HUES6 (cell line): ENCODE measurements at regions not wholly inside any gene's neighbourhood (a gene's known extent, or its start where the extent isn't known, plus 50 kb on each side); places are given as distances from the start of the nearest gene placed in this dataset.
"Not testable (repeated sequence)": the region's sequence is repeated elsewhere in the genome, so short reads cannot be mapped to it uniquely, and the experiment has no call there.

Source experiments
- H3K27ac ChIP-seq: 2 replicates; pipeline ENCODE4 v1.7.0; 2013; ENCODE audit warnings: low read depth, mild to moderate bottlenecking, low read length, inconsistent platforms
- H3K27me3 ChIP-seq: 2 replicates; pipeline ENCODE4 v1.6.1; 2013; ENCODE audit warnings: low read length; ENCODE audit not compliant: control insufficient read depth, insufficient read depth
- H3K36me3 ChIP-seq: 2 replicates; pipeline ENCODE4 v1.6.1; 2013; ENCODE audit warnings: low read length; ENCODE audit not compliant: control insufficient read depth, insufficient read depth
- H3K4me1 ChIP-seq: 2 replicates; pipeline ENCODE4 v1.6.1; 2013; ENCODE audit warnings: low read length; ENCODE audit not compliant: control insufficient read depth, insufficient read depth
- H3K4me3 ChIP-seq: 2 replicates; pipeline ENCODE4 v1.5.1; 2013; ENCODE audit warnings: low read depth, low read length
- H3K9ac ChIP-seq: one replicate; pipeline ENCODE4 v1.6.1; 2013; ENCODE audit warnings: mild to moderate bottlenecking, low read length
- H3K9me3 ChIP-seq: 2 replicates; pipeline ENCODE4 v1.6.1; 2013; ENCODE audit warnings: low read depth, low read length; ENCODE audit not compliant: control insufficient read depth, insufficient read depth

DNA sequence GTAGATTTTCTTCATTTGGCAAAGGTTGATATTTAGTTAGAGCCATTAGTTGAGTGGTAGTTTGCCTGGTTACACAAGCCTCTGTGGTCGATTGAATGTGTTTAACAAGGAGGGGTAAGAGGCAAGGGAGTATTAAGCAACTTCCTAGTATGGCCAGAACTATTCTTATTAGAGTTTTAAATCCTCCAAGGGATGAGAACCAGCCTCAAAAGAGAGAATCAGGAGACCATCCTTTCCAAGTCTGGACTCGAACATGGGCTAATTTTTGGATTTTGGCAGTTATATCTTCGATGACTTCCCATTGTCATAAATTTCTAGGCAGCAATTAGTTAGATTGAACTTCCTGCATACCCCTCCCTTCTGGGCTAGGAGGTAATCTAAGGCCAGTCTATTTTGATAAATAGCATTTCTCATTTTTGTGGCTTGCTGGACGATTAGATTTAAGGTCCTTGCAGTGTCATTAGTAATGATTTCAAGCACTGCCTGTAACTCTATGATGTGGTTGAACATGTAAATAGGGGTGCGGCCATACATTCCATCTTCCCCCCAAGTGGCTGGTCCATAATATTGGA, 219.5 kb upstream of the KCND2 start:
- H3K36me3 ChIP-seq: no peaks in the 10 kb centered on the region
- H3K9me3 ChIP-seq: no peaks in the 10 kb centered on the region
- H3K9ac ChIP-seq: no peak overlapping the region
- H3K4me3 ChIP-seq: no peak overlapping the region
- no peaks in the 10 kb centered on the region for H3K4me1 ChIP-seq
- H3K27me3 ChIP-seq: no peaks in the 10 kb centered on the region
- H3K27ac ChIP-seq: no peak overlapping the region

DNA sequence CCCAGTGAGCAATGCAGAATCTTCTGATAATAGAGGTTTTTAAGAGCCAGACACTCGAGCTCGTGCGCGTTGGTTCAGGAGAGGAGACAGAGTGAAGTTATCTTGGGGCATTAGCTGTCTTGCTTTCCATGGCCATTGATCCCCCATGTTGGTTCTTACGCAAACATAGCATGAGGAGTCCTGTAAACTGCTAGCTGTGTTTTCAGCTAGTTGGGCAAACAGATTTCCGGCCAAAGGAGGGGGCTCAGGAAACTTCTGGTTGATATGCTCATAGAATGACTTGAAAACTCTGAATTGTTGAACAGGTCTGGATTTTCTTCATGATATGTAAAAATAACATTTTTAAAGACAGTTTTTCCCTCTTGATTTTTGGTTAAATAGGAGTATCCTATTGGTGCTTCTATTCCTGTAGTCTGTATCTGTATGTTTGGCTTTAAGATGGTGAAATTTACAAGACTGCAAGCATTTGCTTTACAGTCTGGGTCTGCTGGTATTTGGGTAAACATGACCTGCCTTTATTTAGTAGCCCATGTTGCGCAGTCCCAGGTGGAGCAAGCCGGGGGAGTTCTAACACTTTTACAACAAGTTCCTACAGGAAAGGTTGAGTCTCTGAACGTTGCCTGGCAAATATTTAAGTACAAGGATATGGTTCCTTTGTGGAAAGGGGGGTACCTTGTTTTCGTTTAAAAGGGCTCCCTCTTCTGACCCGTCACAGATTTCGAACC, 218.4 kb upstream of the KCND2 start:
- H3K27ac ChIP-seq: no peak overlapping the region
- H3K9me3 ChIP-seq: no peaks in the 10 kb centered on the region
- H3K36me3 ChIP-seq: no peaks in the 10 kb centered on the region
- no peaks in the 10 kb centered on the region for H3K27me3 ChIP-seq
- H3K9ac ChIP-seq: no peak overlapping the region
- H3K4me1 ChIP-seq: no peaks in the 10 kb centered on the region
- H3K4me3 ChIP-seq: no peak overlapping the region

DNA sequence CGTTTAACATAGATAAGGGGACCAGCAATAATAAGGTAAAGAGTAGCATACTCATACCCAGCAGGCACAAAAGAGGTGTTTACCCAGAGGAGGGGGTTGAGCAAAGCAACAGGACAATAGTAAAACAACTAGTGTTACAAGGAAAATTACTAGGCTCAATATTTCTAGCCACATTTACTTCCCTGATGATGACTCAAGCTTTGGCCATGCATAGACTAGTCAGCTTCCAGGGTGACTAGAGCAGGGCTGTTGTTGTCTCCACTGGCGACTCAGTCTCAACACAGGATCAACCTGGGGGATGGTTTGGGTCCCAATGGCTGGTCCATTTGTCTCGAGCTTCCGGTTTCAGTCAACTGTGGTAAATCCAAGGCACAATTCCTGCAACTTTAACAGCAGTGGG, 217.7 kb upstream of the KCND2 start:
- no peak overlapping the region for H3K9ac ChIP-seq
- H3K27ac ChIP-seq: no peak overlapping the region
- H3K27me3 ChIP-seq: no peaks in the 10 kb centered on the region
- no peak overlapping the region for H3K4me3 ChIP-seq
- no peaks in the 10 kb centered on the region for H3K4me1 ChIP-seq
- no peaks in the 10 kb centered on the region for H3K9me3 ChIP-seq
- no peaks in the 10 kb centered on the region for H3K36me3 ChIP-seq

DNA sequence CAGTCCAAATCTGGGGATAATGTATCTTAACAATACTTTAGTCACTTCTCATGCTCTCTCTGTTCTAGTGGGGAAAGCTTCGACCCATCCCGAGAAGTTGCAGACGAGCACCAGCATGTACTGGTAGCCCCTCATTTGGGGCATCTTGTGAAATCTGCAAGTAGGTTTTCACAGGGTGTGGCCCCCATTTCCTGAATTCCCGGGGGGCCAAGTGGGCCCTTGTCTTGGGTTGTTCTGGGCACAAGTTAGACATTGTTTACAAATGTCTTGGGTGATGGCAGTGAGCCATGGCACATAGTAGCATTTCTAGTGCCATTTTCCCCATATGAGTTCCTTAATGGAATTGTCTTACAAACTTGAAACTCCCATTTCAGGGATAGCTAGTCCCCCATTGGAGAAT, 216.7 kb upstream of the KCND2 start:
- no peaks in the 10 kb centered on the region for H3K27me3 ChIP-seq
- no peaks in the 10 kb centered on the region for H3K9me3 ChIP-seq
- H3K4me3 ChIP-seq: no peak overlapping the region
- no peak overlapping the region for H3K27ac ChIP-seq
- H3K9ac ChIP-seq: no peak overlapping the region
- H3K4me1 ChIP-seq: no peaks in the 10 kb centered on the region
- H3K36me3 ChIP-seq: no peaks in the 10 kb centered on the region

DNA sequence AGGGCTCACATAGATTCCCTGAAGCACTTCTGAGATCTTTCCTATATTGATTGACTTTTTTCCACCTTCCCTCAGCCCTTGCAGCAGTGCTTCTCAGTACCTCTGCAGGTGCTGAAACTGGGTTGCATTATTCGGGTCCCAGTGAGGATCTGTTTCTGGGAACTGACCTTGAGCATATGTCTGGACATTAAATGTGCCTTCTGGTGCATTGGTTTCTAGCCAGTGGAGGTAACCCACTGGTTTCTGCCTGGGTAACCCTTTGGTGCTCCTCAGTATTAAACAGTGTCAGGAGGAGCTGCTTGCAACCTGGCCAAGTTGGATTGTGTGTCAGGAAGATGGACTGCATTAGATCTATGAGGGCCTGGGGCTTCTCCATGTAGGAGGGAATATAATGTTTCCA, 213.3 kb upstream of the KCND2 start:
- Histone ChIP-seq H3K27me3 (no peaks in the 10 kb centered on the region), H3K27ac (no peak overlapping the region), H3K9ac (no peak overlapping the region), H3K9me3 (no peaks in the 10 kb centered on the region), H3K4me1 (no peaks in the 10 kb centered on the region), H3K36me3 (no peaks in the 10 kb centered on the region), H3K4me3 (no peak overlapping the region)

DNA sequence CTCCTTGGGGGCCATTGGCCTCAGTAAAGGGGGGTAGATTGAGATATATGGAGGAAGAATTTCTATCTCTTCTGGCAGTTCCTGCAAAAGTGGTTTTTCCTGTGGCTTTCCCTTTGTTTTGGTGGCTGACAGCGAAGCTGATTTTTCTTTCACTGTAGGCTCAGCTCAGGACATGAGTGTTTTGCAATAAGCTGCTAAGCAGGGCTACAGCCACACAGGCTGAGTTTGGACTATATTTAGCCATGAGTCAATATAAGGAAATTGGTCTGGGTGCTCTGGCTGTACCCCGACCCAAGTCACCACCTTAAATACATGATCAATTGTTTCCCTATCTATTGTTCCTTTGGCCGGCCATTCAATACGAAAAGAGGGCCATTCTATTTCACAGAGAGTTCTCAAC, 212.7 kb upstream of the KCND2 start:
- Histone ChIP-seq H3K27ac (no peak overlapping the region), H3K4me1 (no peaks in the 10 kb centered on the region), H3K27me3 (no peaks in the 10 kb centered on the region), H3K9ac (no peak overlapping the region), H3K36me3 (no peaks in the 10 kb centered on the region), H3K9me3 (no peaks in the 10 kb centered on the region), H3K4me3 (no peak overlapping the region)

DNA sequence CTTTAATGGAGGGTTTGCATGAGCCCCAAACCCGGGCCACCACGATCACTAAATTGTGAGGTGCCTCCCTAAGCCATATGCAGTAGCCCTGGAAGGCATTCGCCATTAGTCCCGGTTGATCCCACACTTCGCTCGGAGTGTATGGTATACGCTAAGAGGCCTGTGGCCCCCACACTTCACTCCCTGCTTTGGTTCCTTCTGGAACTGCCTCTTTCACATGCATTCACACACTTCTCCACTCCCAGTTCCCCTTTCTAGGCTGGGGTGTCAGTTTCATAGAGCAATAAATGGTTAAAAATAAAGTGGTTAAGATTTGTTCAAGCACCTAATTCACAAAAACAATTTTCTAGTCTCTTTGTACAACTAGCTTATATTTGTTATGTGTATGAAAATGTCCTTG, 212.1 kb upstream of the KCND2 start:
- no peaks in the 10 kb centered on the region for H3K4me1 ChIP-seq
- no peak overlapping the region for H3K4me3 ChIP-seq
- H3K36me3 ChIP-seq: no peaks in the 10 kb centered on the region
- no peaks in the 10 kb centered on the region for H3K27me3 ChIP-seq
- H3K27ac ChIP-seq: no peak overlapping the region
- no peak overlapping the region for H3K9ac ChIP-seq
- H3K9me3 ChIP-seq: no peaks in the 10 kb centered on the region

DNA sequence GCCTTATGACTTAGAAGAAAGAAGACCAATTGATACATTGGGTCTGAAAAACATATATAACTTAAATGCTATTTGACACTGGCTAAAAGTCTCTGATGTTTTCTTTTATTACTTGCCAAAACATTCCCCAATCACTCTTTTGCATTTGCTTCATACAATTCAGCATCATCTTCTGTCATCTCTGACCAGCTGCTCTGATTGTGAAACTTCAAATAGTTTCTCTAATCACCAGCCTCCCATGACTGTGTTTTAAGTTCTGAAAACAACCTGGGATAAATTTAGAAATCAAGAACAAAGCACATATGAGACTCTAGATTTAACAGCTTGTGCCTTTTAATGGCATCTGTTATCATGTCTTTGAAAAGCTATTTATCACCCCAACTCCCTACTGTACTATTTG, 208.4 kb upstream of the KCND2 start:
- Histone ChIP-seq H3K36me3 (no peaks in the 10 kb centered on the region), H3K4me3 (no peak overlapping the region), H3K27me3 (no peaks in the 10 kb centered on the region), H3K4me1 (no peaks in the 10 kb centered on the region), H3K27ac (no peak overlapping the region), H3K9me3 (peaks cover 20% of the 10 kb centered on the region), H3K9ac (no peak overlapping the region)

DNA sequence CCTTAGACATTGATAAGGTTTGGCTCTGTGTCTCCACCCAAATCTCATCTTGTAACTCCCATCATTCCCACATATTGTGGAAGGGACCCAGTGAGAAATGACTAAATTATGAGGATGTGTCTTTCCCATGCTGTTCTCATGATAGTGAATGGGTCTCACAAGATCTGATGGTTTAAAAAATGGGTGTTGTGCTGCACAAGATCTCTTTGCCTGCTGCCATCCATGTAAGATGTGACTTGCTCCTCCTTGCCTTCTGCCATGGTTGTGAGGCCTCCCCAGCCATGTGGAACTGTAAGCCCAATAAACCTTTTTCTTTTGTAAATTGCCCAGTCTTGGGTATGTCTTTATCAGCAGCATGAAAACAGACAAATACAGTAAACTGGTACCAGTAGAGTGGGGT, 206.1 kb upstream of the KCND2 start:
- not testable (repeated sequence) for H3K4me1 ChIP-seq, H3K36me3 ChIP-seq, H3K4me3 ChIP-seq, H3K9ac ChIP-seq, H3K27me3 ChIP-seq, H3K27ac ChIP-seq
- H3K9me3 ChIP-seq: peaks cover 20% of the 10 kb centered on the region

DNA sequence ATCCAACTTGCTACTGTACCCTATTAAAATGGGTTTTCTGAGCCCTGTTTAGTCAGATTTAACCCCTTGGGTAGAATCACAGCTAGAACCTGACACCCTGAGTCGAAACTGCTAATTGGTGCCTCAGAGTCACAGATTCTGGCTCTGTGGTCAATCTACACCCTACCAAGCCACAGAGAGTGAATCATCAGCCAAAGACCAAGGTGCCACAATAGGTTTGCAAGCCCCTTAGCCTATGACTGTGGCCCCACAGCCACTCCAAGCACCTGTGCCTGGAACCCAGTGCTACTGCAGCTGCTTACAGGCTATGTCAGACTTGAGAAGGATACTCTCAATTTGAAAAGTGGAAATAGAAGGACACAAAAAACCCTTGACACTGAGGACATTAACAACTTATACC, 202.8 kb upstream of the KCND2 start:
- H3K4me3 ChIP-seq: no peak overlapping the region
- no peak overlapping the region for H3K27ac ChIP-seq
- H3K36me3 ChIP-seq: no peaks in the 10 kb centered on the region
- H3K9ac ChIP-seq: no peak overlapping the region
- H3K4me1 ChIP-seq: no peaks in the 10 kb centered on the region
- H3K27me3 ChIP-seq: no peaks in the 10 kb centered on the region
- peaks cover 20% of the 10 kb centered on the region for H3K9me3 ChIP-seq

DNA sequence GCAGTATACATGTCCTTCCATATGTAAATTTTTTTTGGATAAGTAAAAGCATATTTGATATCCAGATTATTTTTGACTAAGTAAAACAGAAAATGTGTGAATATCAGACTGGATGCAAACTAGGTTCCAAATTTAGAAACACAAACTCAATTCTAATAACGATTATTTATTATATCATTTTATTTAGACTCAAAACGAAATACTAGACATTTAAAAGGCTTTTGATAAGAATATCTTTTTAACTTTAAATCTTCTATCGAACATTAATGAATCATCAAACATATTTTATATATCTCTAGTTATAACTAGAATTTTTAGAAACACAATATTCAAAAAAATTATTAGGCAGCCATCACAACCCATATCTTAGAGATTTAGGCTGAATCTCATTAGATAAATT, 195.2 kb upstream of the KCND2 start:
- H3K9me3 ChIP-seq: no peaks in the 10 kb centered on the region
- H3K4me3 ChIP-seq: no peak overlapping the region
- H3K27ac ChIP-seq: no peak overlapping the region
- no peaks in the 10 kb centered on the region for H3K36me3 ChIP-seq
- H3K27me3 ChIP-seq: no peaks in the 10 kb centered on the region
- no peaks in the 10 kb centered on the region for H3K4me1 ChIP-seq
- no peak overlapping the region for H3K9ac ChIP-seq
